ENCODE measurements at regions not wholly inside any gene's neighbourhood (a gene's known extent, or its start where the extent isn't known, plus 50 kb on each side); places are given as distances from the start of the nearest gene placed in this dataset.

DNA sequence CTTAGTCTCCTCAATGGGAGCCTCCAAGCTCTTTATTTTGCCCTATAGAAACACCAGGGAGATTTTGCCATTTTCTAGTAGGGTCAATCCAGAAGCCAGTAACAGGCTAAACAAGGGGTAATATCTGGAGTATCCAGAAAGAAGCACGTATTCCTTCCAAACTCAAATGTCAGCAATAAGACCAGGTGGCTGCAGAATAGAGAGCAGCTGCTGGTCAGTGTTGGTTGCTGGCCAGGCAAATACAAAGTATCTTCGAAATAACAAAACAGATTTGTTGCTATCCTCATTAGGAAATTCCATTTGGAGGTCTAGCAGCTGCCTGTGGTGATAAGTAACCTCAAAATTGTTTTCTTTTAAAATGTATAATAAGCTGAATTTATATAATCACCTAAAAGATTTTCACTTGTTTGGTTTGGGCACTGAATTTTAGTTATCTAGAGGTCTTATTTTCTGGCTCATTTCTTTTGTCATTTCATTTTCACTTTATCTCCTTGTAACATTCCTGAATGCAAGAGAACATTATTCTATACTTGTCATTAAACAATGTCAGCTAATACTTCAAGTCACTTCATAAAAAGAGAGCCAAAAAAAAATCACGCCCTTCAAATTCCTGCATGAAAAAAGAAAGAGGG lies 320.6 kb downstream of the DTHD1 start:
- TF ChIP-seq, protein P1, sequence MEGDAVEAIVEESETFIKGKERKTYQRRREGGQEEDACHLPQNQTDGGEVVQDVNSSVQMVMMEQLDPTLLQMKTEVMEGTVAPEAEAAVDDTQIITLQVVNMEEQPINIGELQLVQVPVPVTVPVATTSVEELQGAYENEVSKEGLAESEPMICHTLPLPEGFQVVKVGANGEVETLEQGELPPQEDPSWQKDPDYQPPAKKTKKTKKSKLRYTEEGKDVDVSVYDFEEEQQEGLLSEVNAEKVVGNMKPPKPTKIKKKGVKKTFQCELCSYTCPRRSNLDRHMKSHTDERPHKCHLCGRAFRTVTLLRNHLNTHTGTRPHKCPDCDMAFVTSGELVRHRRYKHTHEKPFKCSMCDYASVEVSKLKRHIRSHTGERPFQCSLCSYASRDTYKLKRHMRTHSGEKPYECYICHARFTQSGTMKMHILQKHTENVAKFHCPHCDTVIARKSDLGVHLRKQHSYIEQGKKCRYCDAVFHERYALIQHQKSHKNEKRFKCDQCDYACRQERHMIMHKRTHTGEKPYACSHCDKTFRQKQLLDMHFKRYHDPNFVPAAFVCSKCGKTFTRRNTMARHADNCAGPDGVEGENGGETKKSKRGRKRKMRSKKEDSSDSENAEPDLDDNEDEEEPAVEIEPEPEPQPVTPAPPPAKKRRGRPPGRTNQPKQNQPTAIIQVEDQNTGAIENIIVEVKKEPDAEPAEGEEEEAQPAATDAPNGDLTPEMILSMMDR (IDR thresholded peaks at IDR 0.05; ENCODE audit: low read depth, low read length), result no peak
- TF ChIP-seq EZH2phosphoT487 (IDR thresholded peaks at IDR 0.05; ENCODE audit: low read depth), result no peak
